IMR-90 (cell line): ENCODE measurements at regions not wholly inside any gene's neighbourhood (a gene's known extent, or its start where the extent isn't known, plus 50 kb on each side); places are given as distances from the start of the nearest gene placed in this dataset. TPM values are rescaled to one million over a fixed set of nuclear protein-coding genes. Genes with fewer than 3 reads are reported as not detected.

Experiments used
- microRNA-seq, 2 experiments: library from miRNA; stranded (forward) in 1 of 2; unstranded in 1 of 2; fragments of 10-50 nt in 1 of 2; fragments of <30 nt in 1 of 2; gene quantifications in 1 of 2; microRNA quantifications in 1 of 2; one replicate each; pipeline versions ENCODE3 to v1.1.0; 2013 to 2020; ENCODE audit not compliant: insufficient read depth in 1 of 2, insufficient read length in 1 of 2, unreplicated experiment in 1 of 2
- small RNA-seq, 5 experiments: library from RNA; depleted of rRNA; stranded (forward); fragments of <200 nt; gene quantifications; one replicate each; pipeline ENCODE3, GENCODE V24; 2012

Small RNAs in the stretch of these regions (microRNA-seq; reads per million reads assigned to microRNA genes)
- not detected for gene RNU6-1031P (ENCODE audit: insufficient read depth, insufficient read length)

Small RNAs in the stretch of these regions (small RNA-seq; reads per million reads assigned to genes)
- gene RNU6-1031P: 0 to 1.2 (median 0) reads per million in 5 experiments
